C4-2B (cell line): ENCODE measurements at regions not wholly inside any gene's neighbourhood (a gene's known extent, or its start where the extent isn't known, plus 50 kb on each side); places are given as distances from the start of the nearest gene placed in this dataset.

Source experiments
- ZFX ChIP-seq: fragments of 450-650 bp; IDR thresholded peaks from 2 replicates; pipeline ENCODE4 v1.6.1; 2017
- TF ChIP-seq, protein P1 (sequence below): fragments of 450-650 bp; conservative IDR thresholded peaks from 2 replicates; pipeline ENCODE4 v1.5.1; 2017; ENCODE audit warnings: mild to moderate bottlenecking

DNA sequence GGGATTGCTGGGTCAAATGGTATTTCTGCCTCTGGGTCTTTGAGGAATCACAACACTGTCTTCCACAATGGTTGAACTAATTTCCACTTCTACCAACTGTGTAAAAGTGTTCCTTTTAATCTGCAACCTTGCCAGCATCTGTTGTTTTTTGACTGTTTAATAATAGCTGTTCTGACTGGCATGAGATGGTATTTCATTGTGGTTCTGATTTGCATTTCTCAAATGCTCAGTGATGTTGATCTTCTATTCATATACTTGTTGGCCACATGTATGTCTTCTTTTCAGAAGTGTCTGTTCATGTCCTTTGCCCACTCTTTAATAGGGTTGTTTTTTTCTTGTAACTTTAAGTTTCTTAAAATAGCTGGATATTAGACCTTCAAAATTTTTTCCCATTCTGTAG is 150.0 kb upstream of the FRMD6 start:
- TF ChIP-seq, protein P1, sequence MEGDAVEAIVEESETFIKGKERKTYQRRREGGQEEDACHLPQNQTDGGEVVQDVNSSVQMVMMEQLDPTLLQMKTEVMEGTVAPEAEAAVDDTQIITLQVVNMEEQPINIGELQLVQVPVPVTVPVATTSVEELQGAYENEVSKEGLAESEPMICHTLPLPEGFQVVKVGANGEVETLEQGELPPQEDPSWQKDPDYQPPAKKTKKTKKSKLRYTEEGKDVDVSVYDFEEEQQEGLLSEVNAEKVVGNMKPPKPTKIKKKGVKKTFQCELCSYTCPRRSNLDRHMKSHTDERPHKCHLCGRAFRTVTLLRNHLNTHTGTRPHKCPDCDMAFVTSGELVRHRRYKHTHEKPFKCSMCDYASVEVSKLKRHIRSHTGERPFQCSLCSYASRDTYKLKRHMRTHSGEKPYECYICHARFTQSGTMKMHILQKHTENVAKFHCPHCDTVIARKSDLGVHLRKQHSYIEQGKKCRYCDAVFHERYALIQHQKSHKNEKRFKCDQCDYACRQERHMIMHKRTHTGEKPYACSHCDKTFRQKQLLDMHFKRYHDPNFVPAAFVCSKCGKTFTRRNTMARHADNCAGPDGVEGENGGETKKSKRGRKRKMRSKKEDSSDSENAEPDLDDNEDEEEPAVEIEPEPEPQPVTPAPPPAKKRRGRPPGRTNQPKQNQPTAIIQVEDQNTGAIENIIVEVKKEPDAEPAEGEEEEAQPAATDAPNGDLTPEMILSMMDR = no peak
- TF ChIP-seq ZFX = no peak
